IPS-15b (cell line): ENCODE measurements at regions not wholly inside any gene's neighbourhood (a gene's known extent, or its start where the extent isn't known, plus 50 kb on each side); places are given as distances from the start of the nearest gene placed in this dataset.
"Not testable (repeated sequence)": the region's sequence is repeated elsewhere in the genome, so short reads cannot be mapped to it uniquely, and the experiment has no call there.

ENCODE experiments used
- H3K27me3 ChIP-seq: one replicate; pipeline ENCODE4 v1.6.1; 2013; ENCODE audit warnings: low read length; ENCODE audit not compliant: control insufficient read depth, insufficient read depth
- H3K36me3 ChIP-seq: one replicate; pipeline ENCODE4 v1.6.1; 2013; ENCODE audit warnings: low read length; ENCODE audit not compliant: control insufficient read depth, insufficient read depth
- H3K4me1 ChIP-seq: one replicate; pipeline ENCODE4 v1.6.1; 2013; ENCODE audit warnings: mild to moderate bottlenecking, low read length; ENCODE audit not compliant: control insufficient read depth, insufficient read depth
- H3K4me3 ChIP-seq: one replicate; pipeline ENCODE4 v1.5.1; 2013; ENCODE audit warnings: low read depth, low read length
- H3K9ac ChIP-seq: one replicate; pipeline ENCODE4 v1.6.1; 2013; ENCODE audit warnings: low read depth, mild to moderate bottlenecking, low read length
- H3K9me3 ChIP-seq: one replicate; pipeline ENCODE4 v1.6.1; 2013; ENCODE audit warnings: mild to moderate bottlenecking, low read length; ENCODE audit not compliant: control insufficient read depth, insufficient read depth

GRCh38 chr5:6251565-6252102 lies 126.7 kb downstream of the MED10 start:
- H3K27me3 ChIP-seq, result no peaks in the 10 kb centered on the region
- H3K4me1 ChIP-seq, result no peaks in the 10 kb centered on the region
- H3K9ac ChIP-seq, result no peak overlapping the region
- no peaks in the 10 kb centered on the region for H3K9me3 ChIP-seq
- no peaks in the 10 kb centered on the region for H3K36me3 ChIP-seq
- H3K4me3 ChIP-seq, result no peak overlapping the region

GRCh38 chr5:6250121-6250520 lies 128.2 kb downstream of the MED10 start:
- Histone ChIP-seq H3K36me3 (no peaks in the 10 kb centered on the region), H3K9me3 (no peaks in the 10 kb centered on the region), H3K9ac (no peak overlapping the region), H3K4me3 (no peak overlapping the region), H3K27me3 (no peaks in the 10 kb centered on the region), H3K4me1 (no peaks in the 10 kb centered on the region)

- H3K4me1 ChIP-seq, result no peaks in the 10 kb centered on the region
- no peak overlapping the region for H3K9ac ChIP-seq
- H3K4me3 ChIP-seq, result no peak overlapping the region
- no peaks in the 10 kb centered on the region for H3K9me3 ChIP-seq
- H3K27me3 ChIP-seq, result no peaks in the 10 kb centered on the region
- H3K36me3 ChIP-seq, result no peaks in the 10 kb centered on the region
These were observed 130.2 kb downstream of the MED10 start for GRCh38 chr5:6248132-6248531.

- H3K9ac ChIP-seq, result no peak overlapping the region
- no peaks in the 10 kb centered on the region for H3K36me3 ChIP-seq
- H3K4me3 ChIP-seq, result no peak overlapping the region
- H3K9me3 ChIP-seq, result no peaks in the 10 kb centered on the region
- no peaks in the 10 kb centered on the region for H3K27me3 ChIP-seq
- H3K4me1 ChIP-seq, result no peaks in the 10 kb centered on the region
These were observed 131.4 kb downstream of the MED10 start for GRCh38 chr5:6246820-6247437.

GRCh38 chr5:6244339-6244714 lies 134.0 kb downstream of the MED10 start:
- no peaks in the 10 kb centered on the region for H3K27me3 ChIP-seq

GRCh38 chr5:6243706-6244338 lies 134.5 kb downstream of the MED10 start:
- H3K36me3 ChIP-seq, result no peaks in the 10 kb centered on the region
- no peaks in the 10 kb centered on the region for H3K9me3 ChIP-seq
- H3K27me3 ChIP-seq, result no peaks in the 10 kb centered on the region
- no peak overlapping the region for H3K4me3 ChIP-seq
- no peak overlapping the region for H3K9ac ChIP-seq
- no peaks in the 10 kb centered on the region for H3K4me1 ChIP-seq

More at GRCh38 chr5:6244339-6244714, 134.0 kb downstream of the MED10 start:
- no peak overlapping the region for H3K4me3 ChIP-seq
- no peaks in the 10 kb centered on the region for H3K36me3 ChIP-seq
- H3K9ac ChIP-seq, result no peak overlapping the region
- H3K9me3 ChIP-seq, result no peaks in the 10 kb centered on the region
- no peaks in the 10 kb centered on the region for H3K4me1 ChIP-seq

GRCh38 chr5:6241056-6241455 lies 137.3 kb downstream of the MED10 start:
- H3K9ac ChIP-seq, H3K9me3 ChIP-seq, H3K27me3 ChIP-seq, H3K36me3 ChIP-seq, H3K4me1 ChIP-seq, H3K4me3 ChIP-seq: not testable (repeated sequence)

- H3K4me3 ChIP-seq, result no peak overlapping the region
- H3K27me3 ChIP-seq, result no peaks in the 10 kb centered on the region
- no peak overlapping the region for H3K9ac ChIP-seq
- no peaks in the 10 kb centered on the region for H3K4me1 ChIP-seq
- no peaks in the 10 kb centered on the region for H3K9me3 ChIP-seq
- H3K36me3 ChIP-seq, result no peaks in the 10 kb centered on the region
These were observed 141.4 kb downstream of the MED10 start for GRCh38 chr5:6236858-6237481.

- Histone ChIP-seq H3K9me3 (no peaks in the 10 kb centered on the region), H3K4me1 (no peaks in the 10 kb centered on the region), H3K27me3 (no peaks in the 10 kb centered on the region), H3K36me3 (no peaks in the 10 kb centered on the region), H3K4me3 (no peak overlapping the region), H3K9ac (no peak overlapping the region)
These were observed 142.1 kb downstream of the MED10 start for GRCh38 chr5:6236170-6236793.

- no peak overlapping the region for H3K4me3 ChIP-seq
- no peaks in the 10 kb centered on the region for H3K36me3 ChIP-seq
- no peak overlapping the region for H3K9ac ChIP-seq
- no peaks in the 10 kb centered on the region for H3K4me1 ChIP-seq
- H3K9me3 ChIP-seq, result no peaks in the 10 kb centered on the region
- no peaks in the 10 kb centered on the region for H3K27me3 ChIP-seq
These were observed 142.6 kb downstream of the MED10 start for GRCh38 chr5:6235726-6236125.

GRCh38 chr5:6228257-6229250 lies 149.8 kb downstream of the MED10 start:
- Histone ChIP-seq H3K9ac (no peak overlapping the region), H3K9me3 (no peaks in the 10 kb centered on the region), H3K36me3 (no peaks in the 10 kb centered on the region), H3K4me1 (no peaks in the 10 kb centered on the region), H3K27me3 (no peaks in the 10 kb centered on the region), H3K4me3 (no peak overlapping the region)
